Neural progenitor cell (in vitro differentiated cells): ENCODE measurements at regions not wholly inside any gene's neighbourhood (a gene's known extent, or its start where the extent isn't known, plus 50 kb on each side); places are given as distances from the start of the nearest gene placed in this dataset.

Source experiments
- DNase-seq: peaks from one replicate; pipeline ENCODE4 v3.0.0-alpha.2; 2016; ENCODE audit warnings: low spot score
- H2AFZ ChIP-seq: fragments of 200-600 bp; sonication (generic); replicated peaks from 2 replicates; pipeline ENCODE4 v1.6.1; 2016; ENCODE audit warnings: antibody characterized with exemption
- H3F3A ChIP-seq: fragments of 200-600 bp; sonication (generic); 2 replicates; pipeline ENCODE4 v1.6.1; 2016; ENCODE audit warnings: antibody characterized with exemption, low read depth
- H3K27ac ChIP-seq: fragments of 200-600 bp; sonication (generic); 2 replicates; pipeline ENCODE4 v1.5.1; 2016; ENCODE audit warnings: mild to moderate bottlenecking
- H3K27me3 ChIP-seq: fragments of 200-600 bp; sonication (generic); 2 replicates; pipeline ENCODE4 v1.6.1; 2016; ENCODE audit warnings: mild to moderate bottlenecking, moderate library complexity
- H3K36me3 ChIP-seq: fragments of 200-600 bp; sonication (generic); 2 replicates; pipeline ENCODE4 v1.5.1; 2016
- H3K4me1 ChIP-seq: fragments of 200-600 bp; sonication (generic); 2 replicates; pipeline ENCODE4 v1.6.1; 2016; ENCODE audit warnings: mixed run types
- H3K4me2 ChIP-seq: fragments of 200-600 bp; sonication (generic); 2 replicates; pipeline ENCODE4 v1.6.1; 2016
- H3K4me3 ChIP-seq: fragments of 200-600 bp; sonication (generic); 2 replicates; pipeline ENCODE4 v1.5.1; 2016
- H3K79me2 ChIP-seq: fragments of 200-600 bp; sonication (generic); 2 replicates; pipeline ENCODE4 v1.6.1; 2016; ENCODE audit warnings: low read depth
- H3K9ac ChIP-seq: fragments of 200-600 bp; sonication (generic); 2 replicates; pipeline ENCODE4 v1.6.1; 2016
- H3K9me3 ChIP-seq: fragments of 200-600 bp; sonication (generic); 2 replicates; pipeline ENCODE4 v1.5.1; 2016; ENCODE audit warnings: low read depth
- H4K20me1 ChIP-seq: fragments of 200-600 bp; sonication (generic); 2 replicates; pipeline ENCODE4 v1.6.1; 2016; ENCODE audit warnings: low read depth
- H3K27ac Mint-ChIP-seq: 3 replicates; pipeline ENCODE4 v1.8.0; 2021; ENCODE audit warnings: mixed read lengths
- H3K27me3 Mint-ChIP-seq: 2 replicates; pipeline ENCODE4 v1.8.0; 2022; ENCODE audit warnings: low read depth, mild to moderate bottlenecking, inconsistent platforms, moderate library complexity, mixed read lengths; ENCODE audit not compliant: insufficient read depth
- H3K36me3 Mint-ChIP-seq: 3 replicates; pipeline ENCODE4 v1.8.0; 2021; ENCODE audit warnings: mixed read lengths
- H3K4me1 Mint-ChIP-seq: 3 replicates; pipeline ENCODE4 v1.8.0; 2021; ENCODE audit warnings: mixed read lengths
- H3K4me3 Mint-ChIP-seq: 3 replicates; pipeline ENCODE4 v1.8.0; 2021; ENCODE audit warnings: mild to moderate bottlenecking, moderate library complexity, mixed read lengths
- H3K9me3 Mint-ChIP-seq: 3 replicates; pipeline ENCODE4 v1.8.0; 2020; ENCODE audit warnings: mixed read lengths
- CTCF ChIP-seq: fragments of 200-600 bp; sonication (generic); IDR thresholded peaks from 2 replicates; pipeline ENCODE4 v1.5.1; 2017; ENCODE audit warnings: antibody characterized with exemption, mild to moderate bottlenecking
- EZH2 ChIP-seq: fragments of 200-600 bp; sonication (generic); IDR thresholded peaks from 2 replicates; pipeline ENCODE4 v1.6.1; 2017; ENCODE audit warnings: antibody characterized with exemption, mild to moderate bottlenecking, moderate library complexity
- EZH2phosphoT487 ChIP-seq: fragments of 200-600 bp; sonication (generic); IDR thresholded peaks from 2 replicates; pipeline ENCODE4 v1.6.1; 2017; ENCODE audit warnings: antibody characterized with exemption

- no peaks in the 10 kb centered on the region for H3K36me3 ChIP-seq
- H3K36me3 Mint-ChIP-seq = no peaks in the 10 kb centered on the region
- no peaks in the 10 kb centered on the region for H3K4me1 ChIP-seq
- H3K79me2 ChIP-seq = no peaks in the 10 kb centered on the region
- H3K9me3 ChIP-seq = no peaks in the 10 kb centered on the region
- TF ChIP-seq EZH2 (no peak), CTCF (no peak), EZH2phosphoT487 (no peak)
- no peak overlapping the region for H3K4me3 Mint-ChIP-seq
- peaks cover 2% of the 10 kb centered on the region for H3K27me3 Mint-ChIP-seq
- no peak for DNase-seq
- H4K20me1 ChIP-seq = no peaks in the 10 kb centered on the region
- H3F3A ChIP-seq = no peaks in the 10 kb centered on the region
- H3K27ac Mint-ChIP-seq = no peak overlapping the region
- no peak overlapping the region for H3K9ac ChIP-seq
- no peaks in the 10 kb centered on the region for H3K27me3 ChIP-seq
- H3K27ac ChIP-seq = no peak overlapping the region
- no peak overlapping the region for H3K4me3 ChIP-seq
- H3K4me2 ChIP-seq = no peak overlapping the region
- no peak overlapping the region for H2AFZ ChIP-seq
- H3K9me3 Mint-ChIP-seq = peaks cover 15% of the 10 kb centered on the region
- peaks cover 8% of the 10 kb centered on the region for H3K4me1 Mint-ChIP-seq
Measured at GRCh38 chr17:65431116-65431515, 130.3 kb downstream of the AXIN2 start.

- H3K4me1 ChIP-seq = no peaks in the 10 kb centered on the region
- no peaks in the 10 kb centered on the region for H3F3A ChIP-seq
- no peaks in the 10 kb centered on the region for H3K36me3 Mint-ChIP-seq
- TF ChIP-seq EZH2phosphoT487 (no peak), CTCF (no peak), EZH2 (no peak)
- H3K79me2 ChIP-seq = no peaks in the 10 kb centered on the region
- peaks cover 2% of the 10 kb centered on the region for H3K27me3 Mint-ChIP-seq
- no peaks in the 10 kb centered on the region for H4K20me1 ChIP-seq
- no peak overlapping the region for H3K4me3 Mint-ChIP-seq
- no peaks in the 10 kb centered on the region for H3K27me3 ChIP-seq
- no peaks in the 10 kb centered on the region for H3K36me3 ChIP-seq
- no peak overlapping the region for H3K4me2 ChIP-seq
- H3K4me3 ChIP-seq = no peak overlapping the region
- peaks cover 8% of the 10 kb centered on the region for H3K4me1 Mint-ChIP-seq
- H3K27ac Mint-ChIP-seq = no peak overlapping the region
- DNase-seq = no peak
- H3K9me3 Mint-ChIP-seq = peaks cover 16% of the 10 kb centered on the region
- no peak overlapping the region for H3K27ac ChIP-seq
- no peak overlapping the region for H2AFZ ChIP-seq
- H3K9me3 ChIP-seq = no peaks in the 10 kb centered on the region
- no peak overlapping the region for H3K9ac ChIP-seq
Measured at GRCh38 chr17:65430209-65430833, 131.1 kb downstream of the AXIN2 start.

GRCh38 chr17:65423346-65424140, 137.9 kb downstream of the AXIN2 start:
- H4K20me1 ChIP-seq = no peaks in the 10 kb centered on the region
- no peaks in the 10 kb centered on the region for H3K4me1 Mint-ChIP-seq
- H3K36me3 ChIP-seq = no peaks in the 10 kb centered on the region
- no peaks in the 10 kb centered on the region for H3K4me1 ChIP-seq
- no peak for TF ChIP-seq EZH2
- no peak for TF ChIP-seq CTCF
- TF ChIP-seq EZH2phosphoT487 = no peak
- H3K27ac Mint-ChIP-seq = no peak overlapping the region
- no peaks in the 10 kb centered on the region for H3K36me3 Mint-ChIP-seq
- no peak overlapping the region for H3K4me2 ChIP-seq
- no peak overlapping the region for H3K9ac ChIP-seq
- H3K9me3 Mint-ChIP-seq = peaks cover 15% of the 10 kb centered on the region
- no peaks in the 10 kb centered on the region for H3F3A ChIP-seq
- no peaks in the 10 kb centered on the region for H3K9me3 ChIP-seq
- H3K79me2 ChIP-seq = no peaks in the 10 kb centered on the region
- no peak for DNase-seq
- H3K27me3 ChIP-seq = no peaks in the 10 kb centered on the region
- H3K27me3 Mint-ChIP-seq = peaks cover 10% of the 10 kb centered on the region
- no peak overlapping the region for H2AFZ ChIP-seq
- H3K4me3 ChIP-seq = no peak overlapping the region
- H3K4me3 Mint-ChIP-seq = no peak overlapping the region
- no peak overlapping the region for H3K27ac ChIP-seq
